ENCODE measurements at regions not wholly inside any gene's neighbourhood (a gene's known extent, or its start where the extent isn't known, plus 50 kb on each side); places are given as distances from the start of the nearest gene placed in this dataset.
"Not testable (repeated sequence)": the region's sequence is repeated elsewhere in the genome, so short reads cannot be mapped to it uniquely, and the experiment has no call there.

DNA sequence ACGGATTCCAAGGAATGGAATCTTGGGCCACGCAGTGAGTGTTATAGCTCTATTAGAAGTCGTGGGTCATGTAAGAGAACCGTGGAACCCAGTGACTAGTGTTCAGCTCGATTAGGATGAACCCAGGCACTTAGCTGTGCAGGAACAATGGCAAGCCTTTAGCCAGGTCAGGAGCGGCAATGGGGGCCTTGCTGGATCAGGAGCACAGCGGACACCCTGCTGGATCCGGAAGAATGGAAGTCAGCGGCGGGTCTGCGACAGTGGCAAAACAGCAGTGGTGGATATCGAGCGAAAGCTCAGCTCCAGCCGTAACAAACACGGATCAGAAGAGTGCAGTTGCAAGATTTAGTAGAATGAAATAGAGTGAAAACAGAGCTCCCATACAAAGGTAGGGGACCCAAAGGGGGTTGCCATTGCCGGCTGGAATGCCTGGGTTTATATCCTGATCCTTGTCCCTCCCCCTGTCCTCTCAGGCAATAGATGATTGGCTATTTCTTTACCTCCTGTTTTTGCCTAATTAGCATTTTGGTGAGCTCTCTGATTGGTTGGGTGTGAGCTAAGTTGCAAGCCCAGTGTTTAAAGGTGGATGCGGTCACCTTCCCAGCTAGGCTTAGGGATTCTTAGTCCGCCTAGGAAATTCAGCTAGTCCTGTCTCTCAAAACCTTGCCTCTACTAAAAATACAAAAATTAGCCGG is 618.3 kb upstream of the CBLB start:
- not testable (repeated sequence) for DNase-seq

DNA sequence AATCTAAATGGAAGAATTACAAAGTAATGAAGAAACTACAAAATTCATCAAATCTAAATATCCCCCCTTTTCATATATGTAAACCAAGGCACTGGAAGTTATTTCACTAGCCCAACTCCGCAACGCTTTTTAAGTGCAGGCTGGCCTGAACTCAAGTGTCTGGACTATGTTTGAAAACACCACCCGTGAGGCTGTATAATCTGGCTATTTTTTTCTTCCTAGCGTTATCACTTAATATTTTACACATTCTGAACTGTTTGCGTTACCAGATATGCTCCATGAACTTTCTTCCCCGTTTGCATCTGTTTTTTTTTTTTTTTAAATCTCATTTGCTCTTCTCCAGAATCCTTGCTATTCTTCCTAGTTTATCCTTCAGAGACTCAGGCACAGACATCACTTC is 619.5 kb upstream of the CBLB start:
- DNase-seq: no peak

DNA sequence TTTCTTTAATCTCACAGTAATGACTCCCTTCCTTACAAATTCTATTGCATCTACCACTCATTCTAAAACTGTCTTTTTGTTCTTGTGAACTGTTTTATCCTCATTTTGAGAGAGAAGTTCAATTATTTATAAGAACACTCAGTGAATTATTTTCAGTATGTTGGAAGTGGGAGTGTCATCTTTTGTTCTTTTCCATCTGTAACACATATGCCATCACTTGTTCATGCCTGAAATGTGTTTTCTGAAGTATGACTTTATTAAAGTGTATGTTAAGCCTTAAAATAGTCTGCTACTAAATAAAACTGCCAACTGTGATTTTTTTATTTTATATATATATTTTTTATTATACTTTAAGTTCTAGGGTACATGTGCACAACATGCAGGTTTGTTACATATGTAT is 623.0 kb upstream of the CBLB start:
- no peak for DNase-seq

DNA sequence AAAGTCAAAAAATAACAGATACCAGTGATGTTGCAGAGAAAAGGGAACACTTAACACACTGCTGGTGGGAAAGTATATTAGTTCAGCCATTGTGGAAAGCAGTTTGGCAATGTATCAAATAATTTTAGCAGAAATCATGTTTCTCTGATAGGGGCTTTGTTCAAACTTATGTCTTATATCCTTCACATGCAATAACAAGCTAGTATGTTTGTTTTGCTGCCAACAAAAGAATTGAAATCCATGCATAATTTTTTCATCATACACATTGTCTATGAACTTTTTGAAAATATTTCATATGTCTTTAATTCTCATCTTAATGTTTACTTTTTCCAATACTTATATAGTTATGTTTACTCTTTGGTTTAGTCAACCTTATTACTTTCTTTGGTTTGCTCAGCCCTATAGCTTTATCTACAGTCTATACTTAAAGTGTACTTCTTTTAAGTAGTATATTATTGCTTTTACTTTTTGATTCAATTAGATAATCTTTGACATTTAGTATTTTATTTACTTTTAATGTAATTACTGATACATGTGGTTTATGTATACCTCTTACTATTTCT is 639.6 kb upstream of the CBLB start:
- no peak for DNase-seq

DNA sequence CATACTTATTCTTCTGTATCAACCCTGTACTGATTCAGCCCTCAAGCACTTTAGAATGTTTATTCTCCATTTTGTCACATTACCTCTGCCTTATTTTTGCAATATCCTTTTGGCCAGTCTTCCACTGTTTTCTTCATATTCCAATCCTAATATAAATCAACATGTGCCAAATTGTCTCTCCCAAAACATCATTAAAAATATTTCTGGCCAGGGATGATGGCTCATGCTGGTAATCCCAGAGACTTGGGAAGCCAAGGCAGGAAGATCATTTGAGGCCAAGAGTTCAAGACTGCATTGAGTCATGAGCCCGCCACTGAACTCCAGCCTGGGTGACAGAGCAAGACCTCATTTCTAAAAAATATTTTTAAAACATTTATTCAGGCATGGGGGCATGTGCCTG is 641.4 kb upstream of the CBLB start:
- no peak for DNase-seq

DNA sequence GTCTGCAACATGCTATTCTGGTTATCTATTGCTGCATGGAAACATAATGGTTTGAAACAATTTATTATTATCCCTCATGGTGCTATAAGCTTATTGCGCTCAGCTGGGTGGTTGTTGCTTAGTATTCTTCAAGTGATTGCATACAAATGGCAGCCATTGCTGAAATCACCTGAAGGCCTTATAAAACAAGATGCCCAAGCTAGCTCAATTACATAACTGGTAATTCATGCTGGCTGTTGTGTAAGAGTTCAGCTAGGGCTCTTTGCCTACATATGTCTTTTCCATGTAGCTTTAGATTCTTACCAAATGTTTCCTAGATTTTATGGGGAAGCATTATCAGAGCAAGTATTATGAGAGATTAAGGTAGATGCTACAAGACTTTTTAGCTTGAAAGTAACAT is 644.0 kb upstream of the CBLB start:
- no peak for DNase-seq

DNA sequence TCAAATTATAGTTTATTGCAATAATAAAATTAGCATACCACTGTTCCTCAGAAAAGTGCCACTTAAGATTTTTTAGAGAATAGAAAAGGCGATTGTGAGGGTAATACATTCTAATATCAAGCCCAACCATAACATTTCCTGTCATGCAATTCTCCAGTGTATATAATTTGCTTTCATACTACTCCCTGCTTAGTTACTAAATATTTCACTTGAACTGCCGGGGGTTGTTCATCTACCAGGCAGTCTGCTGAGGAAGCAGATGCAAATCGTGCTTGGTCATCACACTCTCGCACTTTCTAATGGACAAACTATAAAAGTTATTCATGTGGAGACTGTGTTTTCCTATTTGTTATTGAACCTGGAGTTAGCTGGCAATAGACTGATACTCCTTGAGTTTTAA is 645.6 kb upstream of the CBLB start:
- no peak for DNase-seq

DNA sequence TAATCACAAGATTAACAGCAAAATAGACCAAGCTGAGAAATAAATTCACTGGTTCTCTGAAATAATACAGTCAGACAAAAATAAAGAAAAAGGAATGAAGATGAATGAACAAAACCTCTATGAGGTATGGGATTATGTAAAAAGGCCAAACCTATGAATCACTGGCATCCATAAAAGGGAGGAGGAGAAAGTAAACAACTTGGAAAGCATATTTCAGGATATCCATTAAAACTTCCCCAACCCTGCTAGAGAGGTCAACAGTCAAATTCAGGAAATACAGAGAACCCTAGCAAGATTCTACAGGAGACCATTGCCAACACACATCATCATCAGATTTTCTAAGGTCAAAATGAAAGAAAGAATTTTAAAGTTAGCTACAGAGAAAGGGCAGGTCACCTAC is 649.7 kb upstream of the CBLB start:
- no peak for DNase-seq

DNA sequence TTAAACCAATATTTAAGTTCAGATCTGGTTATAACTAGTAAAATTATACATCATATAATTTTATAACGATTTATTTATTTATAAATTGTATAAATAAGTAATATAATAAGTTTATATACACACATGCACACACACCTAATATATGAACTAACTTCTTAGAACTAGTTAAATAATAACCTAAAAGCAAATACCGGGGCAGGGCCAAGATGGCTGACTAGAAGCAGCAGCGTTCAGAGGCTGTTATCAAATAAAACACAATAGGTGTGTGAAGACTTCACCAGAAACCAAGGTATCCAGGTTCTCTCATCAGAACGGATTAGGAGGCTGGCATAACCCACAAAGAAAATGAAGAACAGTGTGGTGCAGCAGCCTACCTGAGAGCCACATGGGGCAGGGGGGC is 653.6 kb upstream of the CBLB start:
- no peak for DNase-seq

DNA sequence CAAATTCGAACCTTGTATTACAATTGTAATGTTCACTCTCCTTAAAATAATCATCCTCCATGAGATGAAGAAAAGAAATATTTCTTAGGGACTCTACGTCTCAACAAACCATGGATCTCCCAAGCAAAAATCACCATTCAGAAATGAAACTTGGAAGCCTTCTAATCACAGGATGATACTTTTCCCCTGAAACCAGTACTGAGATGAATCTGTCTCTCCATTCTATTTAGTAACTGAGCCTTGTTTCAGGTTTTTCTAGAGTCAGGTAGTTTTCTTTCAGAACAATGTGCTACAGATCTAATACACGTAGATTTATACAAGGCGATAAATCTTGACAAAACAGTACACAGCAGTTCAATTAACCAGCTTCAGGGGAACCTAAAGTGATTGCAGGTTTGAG is 660.1 kb upstream of the CBLB start:
- no peak for DNase-seq

DNA sequence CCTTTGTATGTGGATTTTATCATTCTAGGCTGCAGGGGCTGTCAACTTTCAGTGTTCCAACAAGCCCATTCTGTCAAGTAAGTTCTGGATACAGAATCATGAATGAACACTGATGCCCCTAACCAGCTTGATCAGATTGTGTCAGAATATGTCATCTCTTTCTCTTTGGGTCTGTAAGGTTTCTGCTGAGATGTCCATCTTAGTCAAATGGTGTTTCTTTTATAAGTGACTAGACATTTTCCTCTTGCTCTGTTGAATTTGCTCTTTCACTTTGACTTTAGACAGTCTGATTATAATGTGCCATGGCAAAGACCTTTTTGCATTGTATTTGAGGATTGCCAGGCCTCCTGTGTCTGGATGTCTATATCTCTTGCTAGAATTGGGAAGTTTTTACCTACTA is 660.9 kb upstream of the CBLB start:
- no peak for DNase-seq

DNA sequence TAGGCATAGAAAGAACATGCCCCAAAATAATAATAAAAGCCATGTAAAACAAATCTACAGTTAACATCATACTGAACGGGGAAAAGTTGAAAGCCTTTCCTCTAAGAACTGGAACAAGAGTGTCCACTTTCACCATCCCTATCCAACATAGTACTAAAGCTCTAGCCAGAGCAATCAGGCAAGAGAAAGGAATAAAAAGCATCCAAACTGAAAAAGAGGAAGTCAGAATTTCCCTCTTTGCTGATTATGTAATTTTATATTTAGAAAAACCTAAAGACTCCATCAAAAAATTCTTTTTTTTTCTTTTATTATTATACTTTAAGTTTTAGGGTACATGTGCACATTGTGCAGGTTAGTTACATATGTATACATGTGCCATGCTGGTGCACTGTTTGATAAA is 661.6 kb upstream of the CBLB start:
- no peak for DNase-seq

DNA sequence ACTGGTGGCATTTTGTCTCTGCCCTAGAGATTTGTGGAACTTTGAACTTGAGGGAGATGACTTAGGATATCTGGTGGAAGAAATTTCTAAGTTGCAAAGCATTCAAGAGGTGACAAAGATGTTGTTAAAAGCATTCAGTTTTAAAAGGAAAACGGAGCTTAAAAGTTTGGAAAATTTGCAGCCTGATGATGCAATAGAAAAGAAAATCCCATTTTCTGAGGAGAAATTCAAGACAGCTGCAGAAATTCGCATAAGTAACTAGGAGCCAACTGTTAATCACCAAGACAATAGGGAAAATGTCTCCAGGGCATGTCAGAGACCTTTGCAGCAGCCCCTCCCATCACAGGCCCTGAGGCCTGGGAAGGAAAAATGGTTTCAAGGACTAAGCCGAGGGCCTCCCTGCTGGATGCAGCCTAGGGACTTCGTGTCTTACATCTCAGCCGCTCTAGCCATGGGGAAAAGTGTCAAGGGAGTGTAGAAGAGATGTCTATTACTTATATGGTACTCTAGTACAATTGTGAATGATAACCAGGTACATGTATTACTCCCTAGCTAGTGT is 663.0 kb upstream of the CBLB start:
- DNase-seq: not testable (repeated sequence)

DNA sequence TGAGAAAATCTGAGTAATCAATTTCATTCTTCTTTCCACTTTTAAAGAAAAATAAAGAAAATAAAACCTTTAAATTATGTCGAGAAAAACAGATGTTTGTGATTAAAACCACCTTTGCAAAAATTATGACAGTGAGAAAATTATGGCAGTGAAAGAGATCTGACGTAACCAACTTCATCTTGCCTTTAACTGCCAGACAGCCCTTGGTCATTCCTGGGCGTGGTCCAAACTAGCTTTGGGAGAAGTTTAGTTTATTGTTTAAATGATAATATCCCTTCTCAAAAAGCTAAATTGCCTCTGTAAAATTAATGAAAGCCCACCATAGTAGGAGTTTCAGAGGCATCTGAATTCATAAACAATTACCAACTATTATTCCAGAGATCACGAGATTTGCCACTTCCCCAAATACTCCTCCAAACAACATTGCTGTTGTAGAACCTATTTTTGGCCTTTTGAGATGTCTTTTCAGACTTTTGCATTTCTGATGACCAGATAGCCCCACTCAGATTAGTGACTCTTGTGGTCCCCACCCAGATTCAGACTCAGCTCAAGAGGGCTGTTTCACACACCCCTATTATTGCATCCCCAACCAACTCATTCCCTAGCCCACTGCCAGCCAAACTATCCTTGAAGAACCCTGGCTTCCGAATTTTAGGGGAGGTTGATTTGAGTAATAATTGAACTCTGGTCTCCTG is 664.4 kb upstream of the CBLB start:
- DNase-seq: no peak

DNA sequence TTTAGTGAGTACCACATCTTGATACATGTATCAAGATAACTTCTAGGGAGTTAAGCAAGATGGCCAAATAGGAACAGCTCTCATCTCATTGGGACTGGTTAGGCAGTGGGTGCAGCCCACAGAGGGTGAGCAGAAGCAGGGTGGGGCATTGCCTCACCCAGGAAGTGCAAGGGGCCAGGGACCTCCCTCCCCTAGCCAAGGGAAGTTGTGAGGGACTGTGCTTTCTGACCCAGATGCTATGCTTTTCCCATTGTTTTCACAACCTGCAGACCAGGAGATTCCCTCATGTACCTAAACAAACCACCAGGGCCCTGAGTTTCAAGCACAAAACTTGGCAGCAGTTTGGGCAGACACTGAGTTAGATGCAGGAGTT is 665.0 kb upstream of the CBLB start:
- no peak for DNase-seq

DNA sequence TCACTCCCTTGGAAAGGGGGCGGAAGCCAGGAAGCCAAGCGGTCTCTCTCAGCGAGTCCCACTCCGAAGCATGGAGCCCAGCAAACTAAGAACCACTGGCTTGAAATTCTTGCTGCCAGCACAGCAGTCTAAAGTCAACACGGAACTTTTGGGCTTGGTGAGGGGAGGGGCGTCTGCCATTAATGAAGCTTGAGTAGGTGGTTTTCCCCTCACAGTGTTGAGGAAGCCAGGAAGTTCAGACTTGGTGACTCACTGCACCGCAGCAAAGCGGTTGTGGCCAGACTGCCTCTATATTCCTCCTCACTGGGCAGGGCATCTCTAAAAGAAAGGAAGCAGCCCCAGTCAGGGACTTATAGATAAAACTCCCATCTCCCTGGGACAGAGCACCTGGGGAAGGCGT is 665.4 kb upstream of the CBLB start:
- DNase-seq: peak; percentile 38

DNA sequence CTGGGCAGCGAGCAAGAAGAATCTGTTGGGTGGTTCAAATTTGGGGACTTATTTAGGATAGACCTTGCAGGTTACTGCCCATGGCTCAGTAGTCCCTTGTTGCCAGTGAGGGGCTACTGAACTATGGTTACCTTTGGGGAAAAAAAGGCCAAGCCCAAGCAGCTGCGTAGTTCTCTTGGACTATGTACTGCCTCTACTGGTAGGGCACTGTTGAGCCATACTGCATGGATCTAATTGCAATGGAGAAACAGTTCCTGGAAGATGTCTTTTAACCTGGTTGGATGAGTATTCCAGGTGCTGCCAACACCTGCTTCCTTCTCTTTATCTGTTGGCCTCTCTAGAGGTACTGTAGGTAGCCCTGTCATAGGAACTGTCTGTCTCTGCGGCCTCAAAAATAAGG is 671.9 kb upstream of the CBLB start:
- no peak for DNase-seq

DNA sequence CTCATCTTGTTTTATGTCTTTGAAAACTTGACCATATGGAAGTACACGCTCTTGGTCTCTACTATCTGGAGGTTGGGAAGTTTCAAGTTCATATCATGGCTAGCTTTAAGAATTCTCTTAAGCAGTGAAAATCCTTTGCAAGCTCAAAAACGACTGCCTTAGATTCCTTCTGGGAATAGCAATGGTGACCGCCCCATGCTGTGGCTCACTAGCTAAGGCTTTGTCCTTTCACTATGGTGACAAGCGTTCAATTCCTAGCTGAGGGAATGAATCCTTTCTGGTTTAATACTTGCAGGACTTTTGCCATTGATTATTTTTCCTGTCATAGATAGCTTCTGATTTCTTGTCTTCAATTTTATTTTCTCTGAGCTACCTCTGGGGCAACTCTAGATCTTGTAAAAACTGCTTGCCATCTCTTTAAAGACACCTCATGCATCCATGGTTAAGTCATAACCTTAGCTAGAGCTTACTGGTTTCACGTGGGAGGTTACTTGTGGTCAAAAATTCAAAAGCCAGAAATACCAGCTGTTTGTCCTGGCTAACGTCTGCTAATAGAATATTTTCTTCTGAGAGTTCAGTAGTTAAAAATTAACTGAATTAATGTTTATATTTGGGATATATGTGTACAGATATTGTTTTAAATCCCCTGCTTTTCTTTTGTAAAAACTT is 673.4 kb upstream of the CBLB start:
- no peak for DNase-seq

DNA sequence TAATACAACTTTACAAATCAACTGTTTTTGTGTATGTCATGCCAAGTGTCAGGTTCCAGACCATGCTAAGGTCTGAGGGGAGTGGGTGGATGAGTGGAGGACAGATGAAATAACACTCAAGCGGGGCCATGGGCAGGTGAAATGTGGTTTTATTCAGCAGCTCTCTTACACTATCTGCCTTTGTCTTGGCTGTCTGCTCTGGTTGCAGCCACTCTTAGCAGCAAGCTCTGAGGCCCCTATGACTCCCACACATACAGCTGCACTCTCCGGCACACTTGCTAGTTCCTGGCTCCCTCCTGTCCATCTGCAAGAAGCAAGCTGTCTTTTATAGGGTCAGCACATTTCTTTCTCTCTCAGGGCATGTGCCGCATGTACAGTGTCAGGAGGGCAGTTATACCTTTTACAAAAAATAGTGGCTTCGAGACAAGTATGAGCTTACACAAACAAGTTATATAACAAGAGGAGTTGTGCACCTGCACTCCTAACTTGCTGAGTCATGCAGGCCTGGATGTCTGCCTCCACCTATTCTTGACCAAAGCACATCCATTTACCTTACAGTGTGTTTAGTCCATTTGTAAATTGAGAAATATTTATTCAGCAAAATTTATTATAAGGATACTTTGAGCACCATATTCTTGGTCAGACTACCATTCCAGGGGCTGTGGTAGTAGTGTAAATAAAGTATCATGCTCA is 683.7 kb upstream of the CBLB start:
- DNase-seq: no peak

DNA sequence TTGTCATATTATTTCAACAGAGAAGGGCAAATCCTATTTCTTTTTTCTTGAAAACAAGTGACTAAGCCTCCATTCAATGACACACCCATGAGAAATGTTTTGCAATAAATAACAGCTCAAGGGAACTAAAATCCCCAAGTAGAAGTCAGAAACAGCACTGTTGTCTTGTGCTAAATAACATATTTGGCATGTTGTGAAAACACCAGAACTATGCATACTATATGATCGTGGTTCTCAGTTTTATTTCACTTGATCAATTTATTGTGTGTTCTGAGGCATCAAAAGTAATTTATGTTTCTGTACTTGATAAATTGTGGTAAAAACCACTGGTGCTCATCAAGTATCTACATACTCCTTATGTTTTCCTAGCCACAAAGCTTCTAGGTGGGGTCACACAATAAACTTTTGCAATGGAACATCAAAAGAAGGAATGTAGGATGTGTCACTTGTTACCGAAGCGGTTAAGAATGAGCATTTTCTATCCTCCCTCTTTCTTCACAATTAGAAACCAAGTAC is 691.7 kb upstream of the CBLB start:
- DNase-seq: no peak

DNA sequence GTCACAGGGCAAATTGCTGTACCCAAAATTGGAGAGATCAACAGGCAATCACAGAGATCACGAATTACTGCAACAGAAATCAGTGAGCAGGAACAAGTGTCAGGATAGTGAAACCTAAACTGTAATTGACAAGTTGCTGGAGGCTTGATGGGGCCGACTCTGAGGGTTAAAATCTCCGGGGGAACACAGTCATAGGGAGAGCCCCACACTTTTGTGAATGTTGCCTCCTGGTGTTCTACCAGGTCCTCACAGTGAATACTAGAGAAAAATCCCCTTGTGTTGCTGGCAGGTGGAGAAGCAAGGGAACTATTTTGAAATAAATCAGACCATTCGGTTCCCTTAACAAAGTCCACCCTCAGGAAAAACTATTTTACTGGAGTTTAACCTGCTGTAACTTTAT is 697.5 kb upstream of the CBLB start:
- DNase-seq: no peak

DNA sequence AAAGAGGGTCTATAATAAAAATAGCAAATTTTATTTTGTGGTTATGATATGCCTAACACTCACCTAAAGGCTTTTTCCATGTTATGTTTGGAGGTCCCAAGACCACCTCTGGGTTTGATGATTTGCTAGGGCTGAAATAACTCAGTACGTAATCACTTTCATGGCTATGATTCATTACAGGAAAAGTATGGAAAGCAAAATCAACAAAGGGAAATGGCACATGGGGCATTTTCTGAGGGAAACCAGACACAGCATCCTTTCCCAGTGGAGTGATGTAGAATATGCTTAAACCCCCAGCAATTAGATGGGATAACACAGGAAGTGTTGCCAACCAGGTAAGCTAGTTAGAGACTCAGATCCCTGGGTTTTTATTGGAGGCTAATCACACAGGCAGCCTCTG is 701.6 kb upstream of the CBLB start:
- DNase-seq: no peak

DNA sequence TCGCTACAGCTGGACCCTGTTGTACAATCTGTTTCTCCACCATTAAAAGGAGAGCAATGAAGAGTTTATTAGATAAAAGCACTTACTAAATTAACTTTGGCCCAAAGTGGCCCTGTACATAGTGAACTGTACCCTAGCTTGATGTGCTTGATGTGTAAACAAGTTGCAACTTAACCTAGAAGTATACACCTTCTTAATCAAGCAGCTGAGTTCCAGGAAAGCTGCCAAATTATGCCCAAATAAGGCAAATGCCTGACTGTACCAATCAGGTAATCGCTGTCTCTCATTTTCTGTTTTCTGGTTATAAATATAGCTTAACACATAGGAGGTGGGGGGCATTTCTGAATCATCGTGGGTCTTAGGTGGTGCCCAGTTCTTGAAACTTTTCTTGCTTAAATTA is 704.8 kb upstream of the CBLB start:
- no peak for DNase-seq
